H9 (cell line): ENCODE measurements at regions not wholly inside any gene's neighbourhood (a gene's known extent, or its start where the extent isn't known, plus 50 kb on each side); places are given as distances from the start of the nearest gene placed in this dataset.

Experiments
- DNase-seq: peaks from one replicate; pipeline ENCODE4 v3.0.0-alpha.2; 2017
- H2AFZ ChIP-seq: one replicate; pipeline ENCODE4 v1.6.1; 2013; ENCODE audit warnings: mild to moderate bottlenecking, low read length, control low read depth, moderate library complexity
- H2AK5ac ChIP-seq: 2 replicates; pipeline ENCODE4 v1.6.1; 2013; ENCODE audit warnings: low read length, control low read depth, mixed read lengths; ENCODE audit not compliant: insufficient read length
- H2BK120ac ChIP-seq: one replicate; pipeline ENCODE4 v1.6.1; 2013; ENCODE audit warnings: low read depth, mild to moderate bottlenecking, low read length, control low read depth, inconsistent platforms; ENCODE audit not compliant: poor library complexity, severe bottlenecking
- H2BK12ac ChIP-seq: 2 replicates; pipeline ENCODE4 v1.6.1; 2013; ENCODE audit warnings: low read length, control low read depth, mixed read lengths, low read depth; ENCODE audit not compliant: insufficient read length
- H2BK15ac ChIP-seq: 2 replicates; pipeline ENCODE4 v1.6.1; 2013; ENCODE audit warnings: low read depth, low read length, control low read depth
- H2BK20ac ChIP-seq: one replicate; pipeline ENCODE4 v1.6.1; 2013; ENCODE audit warnings: low read depth, mild to moderate bottlenecking, low read length, control low read depth, inconsistent platforms; ENCODE audit not compliant: poor library complexity, severe bottlenecking
- H2BK5ac ChIP-seq: 2 replicates; pipeline ENCODE4 v1.6.1; 2013; ENCODE audit warnings: low read length, control low read depth, mixed read lengths; ENCODE audit not compliant: insufficient read length
- H3K14ac ChIP-seq: 2 replicates; pipeline ENCODE4 v1.6.1; 2013; ENCODE audit warnings: low read length, control low read depth; ENCODE audit not compliant: insufficient read depth
- H3K18ac ChIP-seq: 2 replicates; pipeline ENCODE4 v1.6.1; 2013; ENCODE audit warnings: low read depth, mild to moderate bottlenecking, mixed read lengths, low read length, control low read depth; ENCODE audit not compliant: insufficient read length
- H3K23ac ChIP-seq: 2 replicates; pipeline ENCODE4 v1.6.1; 2013; ENCODE audit warnings: low read length, control low read depth, mixed read lengths, low read depth; ENCODE audit not compliant: insufficient read length
- H3K23me2 ChIP-seq: 2 replicates; pipeline ENCODE4 v1.6.1; 2013; ENCODE audit warnings: low read depth, mild to moderate bottlenecking, mixed read lengths, low read length, control low read depth; ENCODE audit not compliant: insufficient read length, poor library complexity, severe bottlenecking
- H3K27ac ChIP-seq: 2 replicates; pipeline ENCODE4 v1.5.1; 2013; ENCODE audit warnings: low read length, control low read depth, mixed read lengths, low read depth; ENCODE audit not compliant: insufficient read length
- H3K27me3 ChIP-seq: 2 replicates; pipeline ENCODE4 v1.6.1; 2013; ENCODE audit warnings: low read length, control low read depth, inconsistent platforms; ENCODE audit not compliant: insufficient read depth
- H3K4ac ChIP-seq: 2 replicates; pipeline ENCODE4 v1.6.1; 2013; ENCODE audit warnings: low read depth, mild to moderate bottlenecking, control low read depth, inconsistent platforms, low read length, moderate library complexity
- H3K4me1 ChIP-seq: 2 replicates; pipeline ENCODE4 v1.6.1; 2013; ENCODE audit warnings: low read length, control low read depth, inconsistent platforms; ENCODE audit not compliant: insufficient read depth
- H3K4me2 ChIP-seq: 2 replicates; pipeline ENCODE4 v1.6.1; 2013; ENCODE audit warnings: low read length, control low read depth, mixed read lengths; ENCODE audit not compliant: insufficient read length, insufficient read depth
- H3K56ac ChIP-seq: 2 replicates; pipeline ENCODE4 v1.6.1; 2013; ENCODE audit warnings: low read depth, mild to moderate bottlenecking, mixed read lengths, low read length, control low read depth; ENCODE audit not compliant: insufficient read length
- H3K79me1 ChIP-seq: 2 replicates; pipeline ENCODE4 v1.6.1; 2013; ENCODE audit warnings: low read depth, mild to moderate bottlenecking, moderate library complexity, low read length, control low read depth, inconsistent platforms; ENCODE audit not compliant: insufficient read depth, poor library complexity, severe bottlenecking
- H3K79me2 ChIP-seq: 2 replicates; pipeline ENCODE4 v1.6.1; 2013; ENCODE audit warnings: low read length, control low read depth, inconsistent platforms; ENCODE audit not compliant: insufficient read depth
- H3K9ac ChIP-seq: 2 replicates; pipeline ENCODE4 v1.6.1; 2013; ENCODE audit warnings: low read length, control low read depth, mixed read lengths; ENCODE audit not compliant: insufficient read length; ENCODE audit errors: extremely low read depth
- H3K9me3 ChIP-seq: one replicate; pipeline ENCODE4 v1.6.1; 2013; ENCODE audit warnings: low read depth, low read length, inconsistent platforms; ENCODE audit not compliant: control insufficient read depth
- H3T11ph ChIP-seq: one replicate; pipeline ENCODE4 v1.6.1; 2013; ENCODE audit warnings: mild to moderate bottlenecking, low read length, control low read depth, inconsistent platforms
- H4K20me1 ChIP-seq: one replicate; pipeline ENCODE4 v1.6.1; 2013; ENCODE audit not compliant: control insufficient read depth, insufficient read length, insufficient read depth
- H4K5ac ChIP-seq: 2 replicates; pipeline ENCODE4 v1.6.1; 2013; ENCODE audit warnings: low read depth, mild to moderate bottlenecking, mixed read lengths, low read length, control low read depth; ENCODE audit not compliant: insufficient read length
- H4K8ac ChIP-seq: replicated peaks from 2 replicates; pipeline ENCODE4 v1.6.1; 2013; ENCODE audit warnings: low read length, control low read depth, mixed read lengths, low read depth; ENCODE audit not compliant: insufficient read length
- H4K91ac ChIP-seq: 2 replicates; pipeline ENCODE4 v1.6.1; 2013; ENCODE audit warnings: low read depth, mild to moderate bottlenecking, moderate library complexity, mixed read lengths, low read length, control low read depth; ENCODE audit not compliant: insufficient read length
- H3K27ac Mint-ChIP-seq, 3 experiments: 2 replicates in 2 of 3; 3 replicates in 1 of 3; pipeline ENCODE4 v1.8.0; 2020 to 2021; ENCODE audit warnings: mixed read lengths in 3 of 3, mild to moderate bottlenecking in 1 of 3, moderate library complexity in 1 of 3
- H3K27me3 Mint-ChIP-seq: 2 replicates; pipeline ENCODE4 v1.8.0; 2021; ENCODE audit warnings: low read depth, mild to moderate bottlenecking, moderate library complexity, mixed read lengths
- H3K36me3 Mint-ChIP-seq, 3 experiments: 2 replicates in 2 of 3; 3 replicates in 1 of 3; pipeline ENCODE4 v1.8.0; 2020 to 2021; ENCODE audit warnings: low read depth in 3 of 3, mixed read lengths in 3 of 3; ENCODE audit not compliant: insufficient read depth in 1 of 3
- H3K4me1 Mint-ChIP-seq, 2 experiments: 2 replicates each; pipeline ENCODE4 v1.8.0; 2020; ENCODE audit warnings: mixed read lengths in 2 of 2
- H3K4me3 Mint-ChIP-seq, 2 experiments: 2 replicates in 1 of 2; 3 replicates in 1 of 2; pipeline ENCODE4 v1.8.0; 2020 to 2021; ENCODE audit warnings: mild to moderate bottlenecking in 2 of 2, mixed read lengths in 2 of 2, moderate library complexity in 1 of 2
- H3K9me3 Mint-ChIP-seq, 2 experiments: 2 replicates in 1 of 2; 3 replicates in 1 of 2; pipeline ENCODE4 v1.8.0; 2020; ENCODE audit warnings: mild to moderate bottlenecking in 2 of 2, mixed read lengths in 2 of 2, moderate library complexity in 1 of 2
- WGBS: extraction: QIAGEN DNeasy Blood & Tissue Kit; methylation state at CpG from one replicate; pipeline ENCODE4 v1.1.7; 2013; ENCODE audit warnings: missing lambda C conversion rate, low lambda C conversion rate, mixed read lengths; ENCODE audit not compliant: insufficient read length; ENCODE audit errors: extremely low coverage; 5-methylcytosine and 5-hydroxymethylcytosine counted together
- TF ChIP-seq, protein P1 (sequence below): fragments of 200-600 bp; sonication (generic); conservative IDR thresholded peaks from 3 replicates; pipeline ENCODE4 v1.8.0; 2021; ENCODE audit warnings: antibody characterized with exemption, mild to moderate bottlenecking

GRCh38 chr15:95825671-95826411 lies 504.7 kb upstream of the NR2F2 start:
- peaks cover 14 to 15% of the 10 kb centered on the region in 2 experiments for H3K4me1 Mint-ChIP-seq
- no peaks in the 10 kb centered on the region; the same call in 1 of the 2 replicates for H3K27me3 Mint-ChIP-seq
- no peak for DNase-seq
- no CpG with 5 or more reads among the region's 8 CpGs for WGBS
- H3K9me3 ChIP-seq, result no peaks in the 10 kb centered on the region
- no peaks in the 10 kb centered on the region for H3K79me1 ChIP-seq
- H2BK120ac ChIP-seq, result no peak overlapping the region
- no peak overlapping the region for H3K4me3 Mint-ChIP-seq
- no peak overlapping the region for H2BK20ac ChIP-seq
- H3K4me1 ChIP-seq, result no peaks in the 10 kb centered on the region; the same call in 1 of the 2 replicates
- H2BK15ac ChIP-seq, result no peak overlapping the region
- no peak overlapping the region for H2BK12ac ChIP-seq
- no peak overlapping the region for H4K91ac ChIP-seq
- H3K23ac ChIP-seq, result no peak overlapping the region
- H2AK5ac ChIP-seq, result no peak overlapping the region
- no peak overlapping the region for H2AFZ ChIP-seq
- no peaks in the 10 kb centered on the region for H4K20me1 ChIP-seq
- no peak overlapping the region for H3T11ph ChIP-seq
- no peak overlapping the region for H3K4me2 ChIP-seq
- H3K23me2 ChIP-seq, result no peaks in the 10 kb centered on the region
- H2BK5ac ChIP-seq, result no peak overlapping the region
- H3K9ac ChIP-seq, result no peak overlapping the region
- H3K18ac ChIP-seq, result no peak overlapping the region
- H3K36me3 Mint-ChIP-seq, result peaks cover 0 to 7% (median 3%) of the 10 kb centered on the region in 3 experiments; a peak in 3 of 7 replicates
- H3K4ac ChIP-seq, result no peak overlapping the region
- H3K27ac Mint-ChIP-seq, result no peak overlapping the region
- H4K5ac ChIP-seq, result no peak overlapping the region
- peaks cover 6 to 7% of the 10 kb centered on the region in 2 experiments for H3K9me3 Mint-ChIP-seq
- no peak overlapping the region for H3K56ac ChIP-seq
- TF ChIP-seq, protein P1, sequence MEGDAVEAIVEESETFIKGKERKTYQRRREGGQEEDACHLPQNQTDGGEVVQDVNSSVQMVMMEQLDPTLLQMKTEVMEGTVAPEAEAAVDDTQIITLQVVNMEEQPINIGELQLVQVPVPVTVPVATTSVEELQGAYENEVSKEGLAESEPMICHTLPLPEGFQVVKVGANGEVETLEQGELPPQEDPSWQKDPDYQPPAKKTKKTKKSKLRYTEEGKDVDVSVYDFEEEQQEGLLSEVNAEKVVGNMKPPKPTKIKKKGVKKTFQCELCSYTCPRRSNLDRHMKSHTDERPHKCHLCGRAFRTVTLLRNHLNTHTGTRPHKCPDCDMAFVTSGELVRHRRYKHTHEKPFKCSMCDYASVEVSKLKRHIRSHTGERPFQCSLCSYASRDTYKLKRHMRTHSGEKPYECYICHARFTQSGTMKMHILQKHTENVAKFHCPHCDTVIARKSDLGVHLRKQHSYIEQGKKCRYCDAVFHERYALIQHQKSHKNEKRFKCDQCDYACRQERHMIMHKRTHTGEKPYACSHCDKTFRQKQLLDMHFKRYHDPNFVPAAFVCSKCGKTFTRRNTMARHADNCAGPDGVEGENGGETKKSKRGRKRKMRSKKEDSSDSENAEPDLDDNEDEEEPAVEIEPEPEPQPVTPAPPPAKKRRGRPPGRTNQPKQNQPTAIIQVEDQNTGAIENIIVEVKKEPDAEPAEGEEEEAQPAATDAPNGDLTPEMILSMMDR, result no peak
- no peak overlapping the region for H3K27ac ChIP-seq
- H3K27me3 ChIP-seq, result no peaks in the 10 kb centered on the region
- H3K14ac ChIP-seq, result no peak overlapping the region
- H4K8ac ChIP-seq, result no peak overlapping the region
- H3K79me2 ChIP-seq, result no peaks in the 10 kb centered on the region
